Stimulated activated CD8-positive, alpha-beta memory T cell treated with anti-CD3 and anti-CD28 coated beads, Interleukin-4, amount 100 ng/mL, for 24 hours (primary cell): ENCODE measurements at regions not wholly inside any gene's neighbourhood (a gene's known extent, or its start where the extent isn't known, plus 50 kb on each side); places are given as distances from the start of the nearest gene placed in this dataset.

ENCODE experiments used
- DNase-seq: peaks from one replicate; pipeline ENCODE4 v3.0.0-alpha.2; 2020; ENCODE audit warnings: low read depth

- DNase-seq = no peak
These were observed 2257.5 kb upstream of the C9orf72 start for GRCh38 chr9:29830821-29831220.

GRCh38 chr9:29838491-29839020 is 2265.3 kb upstream of the C9orf72 start:
- no peak for DNase-seq

GRCh38 chr9:29844251-29844650 is 2271.0 kb upstream of the C9orf72 start:
- no peak for DNase-seq

- no peak for DNase-seq
These were observed 2277.4 kb upstream of the C9orf72 start for GRCh38 chr9:29850664-29851063.

GRCh38 chr9:29861803-29862202 is 2288.5 kb upstream of the C9orf72 start:
- no peak for DNase-seq

GRCh38 chr9:29865764-29866313 is 2292.6 kb upstream of the C9orf72 start:
- no peak for DNase-seq

- DNase-seq = no peak
These were observed 2293.3 kb upstream of the C9orf72 start for GRCh38 chr9:29866556-29866955.

- DNase-seq = no peak
These were observed 2300.3 kb upstream of the C9orf72 start for GRCh38 chr9:29873579-29873978.

GRCh38 chr9:29875547-29875946 is 2302.3 kb upstream of the C9orf72 start:
- DNase-seq = no peak

- DNase-seq = no peak
These were observed 2309.5 kb upstream of the C9orf72 start for GRCh38 chr9:29882767-29883166.

- DNase-seq = no peak
These were observed 2332.8 kb upstream of the C9orf72 start for GRCh38 chr9:29906065-29906464.

- DNase-seq = no peak
These were observed 2354.8 kb upstream of the C9orf72 start for GRCh38 chr9:29928072-29928471.

GRCh38 chr9:29939559-29939958 is 2366.3 kb upstream of the C9orf72 start:
- no peak for DNase-seq

GRCh38 chr9:29945012-29945411 is 2371.7 kb upstream of the C9orf72 start:
- no peak for DNase-seq

- DNase-seq = no peak
These were observed 2385.2 kb upstream of the C9orf72 start for GRCh38 chr9:29958469-29958868.

- DNase-seq = no peak
These were observed 2392.6 kb upstream of the C9orf72 start for GRCh38 chr9:29965834-29966233.

- DNase-seq = no peak
These were observed 2393.0 kb upstream of the C9orf72 start for GRCh38 chr9:29966247-29966646.

GRCh38 chr9:29968831-29969230 is 2395.6 kb upstream of the C9orf72 start:
- no peak for DNase-seq

GRCh38 chr9:29969408-29969807 is 2396.1 kb upstream of the C9orf72 start:
- DNase-seq = no peak

- no peak for DNase-seq
These were observed 2396.8 kb upstream of the C9orf72 start for GRCh38 chr9:29969856-29970647.

- DNase-seq = no peak
These were observed 2400.9 kb upstream of the C9orf72 start for GRCh38 chr9:29974197-29974596.

GRCh38 chr9:29976981-29977380 is 2403.7 kb upstream of the C9orf72 start:
- no peak for DNase-seq

- DNase-seq = no peak
These were observed 2403.4 kb upstream of the ACO1 start for GRCh38 chr9:29981013-29981412.

GRCh38 chr9:29999645-30000044 is 2384.8 kb upstream of the ACO1 start:
- no peak for DNase-seq
